ENCODE measurements at regions not wholly inside any gene's neighbourhood (a gene's known extent, or its start where the extent isn't known, plus 50 kb on each side); places are given as distances from the start of the nearest gene placed in this dataset.

DNA sequence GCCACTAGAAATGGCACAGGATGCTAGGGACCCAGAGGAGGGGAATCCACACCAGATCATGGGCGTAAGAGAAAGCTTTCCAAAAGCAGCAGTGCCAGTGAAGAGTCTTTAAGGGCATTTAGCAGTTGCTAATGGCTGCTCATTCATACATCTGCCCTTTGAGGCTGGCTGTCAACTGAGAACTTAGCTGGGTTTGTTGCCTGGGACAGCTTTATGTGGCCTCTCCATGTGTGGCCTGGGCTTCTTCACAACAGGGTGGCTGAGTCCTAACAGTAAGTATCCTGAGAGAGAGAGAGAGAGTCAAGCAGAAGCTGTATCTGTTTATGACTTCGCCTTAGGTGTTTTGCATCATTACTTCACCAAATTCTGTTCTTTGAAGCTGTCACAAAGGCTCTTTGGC lies 286.1 kb upstream of the KCNJ16 start:
- Histone ChIP-seq H3K27me3 (no peaks in the 10 kb centered on the region), H3K4me3 (no peak overlapping the region), H3K4me1 (no peaks in the 10 kb centered on the region), H3K36me3 (no peaks in the 10 kb centered on the region), H3K9me3 (no peaks in the 10 kb centered on the region), H3K27ac (no peak overlapping the region)
- intact Hi-C loops (cut with DNase I) = no loop called here
- TF ChIP-seq, protein P1, sequence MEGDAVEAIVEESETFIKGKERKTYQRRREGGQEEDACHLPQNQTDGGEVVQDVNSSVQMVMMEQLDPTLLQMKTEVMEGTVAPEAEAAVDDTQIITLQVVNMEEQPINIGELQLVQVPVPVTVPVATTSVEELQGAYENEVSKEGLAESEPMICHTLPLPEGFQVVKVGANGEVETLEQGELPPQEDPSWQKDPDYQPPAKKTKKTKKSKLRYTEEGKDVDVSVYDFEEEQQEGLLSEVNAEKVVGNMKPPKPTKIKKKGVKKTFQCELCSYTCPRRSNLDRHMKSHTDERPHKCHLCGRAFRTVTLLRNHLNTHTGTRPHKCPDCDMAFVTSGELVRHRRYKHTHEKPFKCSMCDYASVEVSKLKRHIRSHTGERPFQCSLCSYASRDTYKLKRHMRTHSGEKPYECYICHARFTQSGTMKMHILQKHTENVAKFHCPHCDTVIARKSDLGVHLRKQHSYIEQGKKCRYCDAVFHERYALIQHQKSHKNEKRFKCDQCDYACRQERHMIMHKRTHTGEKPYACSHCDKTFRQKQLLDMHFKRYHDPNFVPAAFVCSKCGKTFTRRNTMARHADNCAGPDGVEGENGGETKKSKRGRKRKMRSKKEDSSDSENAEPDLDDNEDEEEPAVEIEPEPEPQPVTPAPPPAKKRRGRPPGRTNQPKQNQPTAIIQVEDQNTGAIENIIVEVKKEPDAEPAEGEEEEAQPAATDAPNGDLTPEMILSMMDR (IDR thresholded peaks at IDR 0.05) = no peak
- DNase-seq = no peak
- ATAC-seq = no peak

- no peak for ATAC-seq
- H3K36me3 ChIP-seq = no peaks in the 10 kb centered on the region
- DNase-seq = no peak
- H3K9me3 ChIP-seq = no peaks in the 10 kb centered on the region
- TF ChIP-seq, protein P1 (IDR thresholded peaks at IDR 0.05) = no peak
- H3K4me1 ChIP-seq = no peaks in the 10 kb centered on the region
- no peak overlapping the region for H3K4me3 ChIP-seq
- no peak overlapping the region for H3K27ac ChIP-seq
- intact Hi-C loops (cut with DNase I) = no loop called here
- no peaks in the 10 kb centered on the region for H3K27me3 ChIP-seq
Measured at GRCh38 chr17:69796078-69796477, 278.9 kb upstream of the KCNJ16 start.

GRCh38 chr17:69800870-69801269 lies 274.2 kb upstream of the KCNJ16 start:
- intact Hi-C loops (cut with DNase I) = no loop called here
- H3K36me3 ChIP-seq = no peaks in the 10 kb centered on the region
- no peak for DNase-seq
- no peaks in the 10 kb centered on the region for H3K4me1 ChIP-seq
- H3K4me3 ChIP-seq = no peak overlapping the region
- H3K9me3 ChIP-seq = no peaks in the 10 kb centered on the region
- ATAC-seq = peak; percentile 29
- no peaks in the 10 kb centered on the region for H3K27me3 ChIP-seq
- TF ChIP-seq, protein P1 (IDR thresholded peaks at IDR 0.05) = no peak
- no peak overlapping the region for H3K27ac ChIP-seq

DNA sequence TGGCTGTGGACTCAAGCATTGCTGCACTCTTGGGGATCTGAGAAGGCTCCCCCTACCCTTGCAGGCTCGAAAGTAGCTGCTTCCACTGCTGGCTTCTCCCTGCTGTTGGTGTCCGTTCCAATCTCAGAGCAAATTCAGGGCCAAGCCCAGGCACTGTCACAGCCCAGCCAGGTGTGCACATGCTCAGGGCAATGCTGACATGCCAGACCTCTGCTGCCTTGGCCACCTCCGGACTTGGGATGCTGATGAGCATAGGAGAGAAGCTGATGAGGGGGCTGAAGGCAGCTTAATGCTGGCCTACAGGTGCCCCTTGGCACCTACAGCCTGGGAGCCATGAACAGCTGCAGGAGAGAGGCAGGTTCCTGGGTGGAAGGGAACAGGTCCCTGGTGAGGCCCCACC lies 273.7 kb upstream of the KCNJ16 start:
- ATAC-seq (peak; percentile 9), DNase-seq (no peak)
- intact Hi-C loops (cut with DNase I) = no loop called here
- Histone ChIP-seq H3K9me3 (no peaks in the 10 kb centered on the region), H3K4me1 (no peaks in the 10 kb centered on the region), H3K36me3 (no peaks in the 10 kb centered on the region), H3K27ac (no peak overlapping the region), H3K27me3 (no peaks in the 10 kb centered on the region), H3K4me3 (no peak overlapping the region)
- TF ChIP-seq, protein P1 (IDR thresholded peaks at IDR 0.05) = no peak

GRCh38 chr17:69802045-69802740 lies 272.8 kb upstream of the KCNJ16 start:
- H3K4me3 ChIP-seq = no peak overlapping the region
- no peaks in the 10 kb centered on the region for H3K4me1 ChIP-seq
- H3K36me3 ChIP-seq = no peaks in the 10 kb centered on the region
- DNase-seq (no peak), ATAC-seq (peak; percentile 16)
- TF ChIP-seq, protein P1 (IDR thresholded peaks at IDR 0.05) = no peak
- H3K27me3 ChIP-seq = no peaks in the 10 kb centered on the region
- H3K27ac ChIP-seq = no peak overlapping the region
- intact Hi-C loops (cut with DNase I) = no loop called here
- no peaks in the 10 kb centered on the region for H3K9me3 ChIP-seq

GRCh38 chr17:69809331-69809730 lies 265.7 kb upstream of the KCNJ16 start:
- intact Hi-C loops (cut with DNase I) = no loop called here
- no peaks in the 10 kb centered on the region for H3K9me3 ChIP-seq
- ATAC-seq (no peak), DNase-seq (no peak)
- TF ChIP-seq, protein P1 (IDR thresholded peaks at IDR 0.05) = no peak
- H3K27me3 ChIP-seq = no peaks in the 10 kb centered on the region
- no peaks in the 10 kb centered on the region for H3K36me3 ChIP-seq
- H3K27ac ChIP-seq = no peak overlapping the region
- no peak overlapping the region for H3K4me3 ChIP-seq
- H3K4me1 ChIP-seq = no peaks in the 10 kb centered on the region

Data from upper lobe of right lung (tissue), 1 donor.